ENCODE measurements at regions not wholly inside any gene's neighbourhood (a gene's known extent, or its start where the extent isn't known, plus 50 kb on each side); places are given as distances from the start of the nearest gene placed in this dataset.
"Not testable (repeated sequence)": the region's sequence is repeated elsewhere in the genome, so short reads cannot be mapped to it uniquely, and the experiment has no call there.

GRCh38 chr9:107826688-107826983, 337.1 kb upstream of the KLF4 start:
- TF ChIP-seq CTCF (IDR thresholded peaks at IDR 0.05; ENCODE audit: low read length); EZH2 (IDR thresholded peaks at IDR 0.05; ENCODE audit: borderline replicate concordance, low read length): not testable (repeated sequence)

Measured in OCI-LY1 (cell line).